GM12865 (cell line): ENCODE measurements at regions not wholly inside any gene's neighbourhood (a gene's known extent, or its start where the extent isn't known, plus 50 kb on each side); places are given as distances from the start of the nearest gene placed in this dataset.

Experiments used
- DNase-seq: peaks from one replicate; pipeline ENCODE4 v3.0.0; 2010; ENCODE audit warnings: low read depth
- H3K4me3 ChIP-seq: 2 replicates; pipeline ENCODE4 v1.5.1; 2011; ENCODE audit warnings: mild to moderate bottlenecking, low read depth, low read length, control low read depth
- CTCF ChIP-seq: IDR thresholded peaks from 2 replicates; pipeline ENCODE4 v1.5.1; 2011; ENCODE audit warnings: low read length, control low read depth, low read depth, inconsistent platforms; ENCODE audit not compliant: insufficient read depth; ENCODE audit errors: missing control alignments

DNA sequence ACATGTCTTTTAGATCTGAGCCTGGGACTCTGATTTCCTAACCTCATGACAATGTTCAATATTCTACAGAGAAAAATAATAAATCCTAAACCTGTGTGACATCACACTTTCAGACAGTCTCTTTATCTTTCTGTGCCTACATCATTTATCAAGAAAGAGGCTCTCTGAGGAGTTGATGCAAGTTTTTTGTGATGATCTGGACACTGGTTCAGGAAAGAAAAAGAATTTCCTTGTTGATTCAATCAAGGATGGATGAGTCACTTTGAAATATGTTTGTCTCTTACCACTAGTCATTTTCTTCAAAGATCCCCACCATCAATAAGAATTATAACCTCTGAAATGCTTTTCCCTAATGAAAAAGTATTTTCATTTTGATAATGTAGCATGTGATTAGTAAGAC lies 404.6 kb downstream of the WDR72 start:
- no peak for DNase-seq
- no peak for TF ChIP-seq CTCF
- H3K4me3 ChIP-seq, result no peak overlapping the region

DNA sequence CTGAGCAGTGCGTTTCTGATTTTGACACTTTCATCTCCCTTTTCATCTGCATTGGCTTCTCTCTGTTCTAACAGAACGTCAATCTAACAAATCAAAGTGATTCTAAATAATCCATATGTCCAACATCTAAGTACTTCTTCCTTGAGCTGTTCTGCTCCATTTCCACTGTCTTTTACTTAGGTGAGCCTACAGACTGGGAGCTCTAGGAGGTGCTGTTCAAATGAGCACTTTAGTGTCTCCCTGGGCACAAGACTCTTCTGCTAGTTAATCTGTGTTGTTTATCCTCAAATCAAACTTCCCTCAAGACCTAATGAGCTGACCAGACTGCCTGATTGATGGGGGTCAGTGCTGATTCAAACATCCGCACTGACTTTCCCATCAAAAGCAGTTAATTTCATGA lies 408.1 kb downstream of the WDR72 start:
- no peak for DNase-seq
- no peak overlapping the region for H3K4me3 ChIP-seq
- TF ChIP-seq CTCF, result no peak

DNA sequence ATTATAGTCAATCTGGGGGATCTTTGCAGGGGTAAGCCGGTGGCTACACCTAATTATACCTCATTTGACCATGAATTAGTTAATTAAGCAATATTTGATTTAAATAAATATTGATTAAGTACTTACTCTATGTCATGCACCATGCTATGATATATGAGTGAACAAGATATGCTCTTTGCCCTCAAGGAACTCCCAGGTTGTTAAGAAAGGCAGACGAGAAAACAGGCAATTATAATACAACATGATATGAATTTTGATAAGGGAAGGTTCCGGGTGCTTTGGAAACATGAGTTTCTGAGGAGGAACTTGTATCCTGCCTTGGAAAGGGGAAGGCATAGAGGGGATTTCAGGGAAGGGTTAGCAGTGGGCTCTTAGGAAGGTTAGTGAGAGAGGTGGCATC lies 412.9 kb downstream of the WDR72 start:
- H3K4me3 ChIP-seq, result no peak overlapping the region
- DNase-seq, result no peak
- TF ChIP-seq CTCF, result no peak

DNA sequence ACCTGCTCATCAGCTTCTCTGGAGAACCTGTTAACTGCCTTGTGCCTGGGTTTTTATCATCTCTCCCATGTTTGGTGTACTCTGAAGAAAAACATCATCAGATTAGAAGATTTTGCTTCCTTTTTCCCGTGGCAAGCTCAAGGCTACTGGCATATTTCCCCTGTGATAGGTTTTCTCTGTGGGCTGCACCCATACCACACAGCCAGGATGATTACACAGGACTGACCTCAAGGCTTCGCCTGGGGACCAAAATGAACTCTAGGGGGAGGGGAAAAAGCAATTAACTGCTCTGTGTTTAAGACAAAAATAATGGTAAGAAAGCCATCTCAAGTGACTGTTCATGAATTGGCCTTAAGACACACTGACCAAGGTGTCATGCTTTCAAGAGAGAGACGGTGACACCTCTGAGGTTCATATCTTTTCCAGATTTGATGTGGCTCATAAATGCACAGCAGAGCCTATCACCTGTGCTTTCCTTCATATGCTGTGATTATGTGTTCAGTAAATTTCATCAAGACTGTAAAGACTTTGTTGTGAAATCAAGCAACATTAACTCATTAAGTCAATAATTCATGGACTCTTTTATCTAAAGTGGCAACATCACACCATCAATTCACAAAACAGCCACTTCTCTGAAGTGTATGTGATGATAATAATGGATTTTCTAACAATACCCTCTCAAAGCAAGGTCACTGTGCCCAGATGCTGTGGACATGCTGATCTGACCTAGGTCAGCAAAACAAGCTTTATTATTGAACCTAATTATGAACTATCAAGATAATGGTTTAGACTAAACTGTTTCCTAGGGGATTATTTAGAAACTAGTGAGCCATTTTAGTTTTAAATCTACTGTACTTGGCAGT lies 427.9 kb downstream of the WDR72 start:
- no peak for DNase-seq
- H3K4me3 ChIP-seq, result no peak overlapping the region
- no peak for TF ChIP-seq CTCF

DNA sequence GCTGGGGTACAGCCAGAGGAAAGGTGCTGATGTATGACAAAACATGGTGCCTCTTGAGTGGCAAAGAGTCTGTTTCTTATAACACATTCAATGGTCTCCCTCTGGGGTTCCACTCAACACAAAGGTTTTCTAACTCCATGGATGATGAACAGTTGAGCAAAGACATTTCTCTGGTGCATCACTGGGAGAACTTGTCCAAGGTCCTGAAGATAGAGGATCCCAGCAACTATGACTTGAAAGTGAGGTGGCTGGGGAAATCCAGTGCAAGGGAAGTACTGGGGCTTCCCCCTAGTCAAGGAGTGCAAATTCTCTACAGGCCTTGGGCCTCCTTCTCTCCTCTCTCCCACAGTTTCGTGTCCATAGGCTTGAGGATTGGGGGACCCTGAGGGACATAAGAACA lies 431.1 kb downstream of the WDR72 start:
- H3K4me3 ChIP-seq, result no peak overlapping the region
- no peak for TF ChIP-seq CTCF
- peak; percentile 1 for DNase-seq

GRCh38 chr15:53324061-53324460 lies 435.4 kb downstream of the WDR72 start:
- H3K4me3 ChIP-seq, result no peak overlapping the region
- DNase-seq, result no peak
- no peak for TF ChIP-seq CTCF

- no peak overlapping the region for H3K4me3 ChIP-seq
- no peak for TF ChIP-seq CTCF
- DNase-seq, result no peak
Measured at GRCh38 chr15:53323191-53323590, 436.3 kb downstream of the WDR72 start.
